H1 (cell line): ENCODE measurements at regions not wholly inside any gene's neighbourhood (a gene's known extent, or its start where the extent isn't known, plus 50 kb on each side); places are given as distances from the start of the nearest gene placed in this dataset.
"Not testable (repeated sequence)": the region's sequence is repeated elsewhere in the genome, so short reads cannot be mapped to it uniquely, and the experiment has no call there.

Experiments used
- CTCF ChIA-PET: fragments of 300-600 bp; sonication (Branson Sonifier 250); formaldehyde crosslinking; loops from one replicate; lab custom pipeline; 2021; ENCODE audit not compliant: partially characterized antibody; lab: Charles Lee
- POLR2A ChIA-PET: fragments of 300-600 bp; sonication (Branson Sonifier 250); formaldehyde crosslinking; loops from one replicate; lab custom pipeline; 2021; ENCODE audit warnings: inconsistent platforms; ENCODE audit not compliant: partially characterized antibody; lab: Charles Lee
- DNase-seq, 2 experiments: peaks; one replicate each; pipeline versions ENCODE4 v3.0.0 to v3.0.0-alpha.2; 2010 to 2022; ENCODE audit warnings: low spot score in 2 of 2, low read depth in 1 of 2, mixed read lengths in 1 of 2
- FAIRE-seq: peaks from 2 replicates; lab custom pipeline; 2011; peaks lifted over from hg19 to GRCh38; lab: Jason Lieb, UNC
- H2AFZ ChIP-seq: 2 replicates; pipeline ENCODE4 v1.8.1; 2012; ENCODE audit warnings: low read length, inconsistent platforms
- H2AK5ac ChIP-seq: 2 replicates; pipeline ENCODE4 v1.6.1; 2013; ENCODE audit warnings: low read depth, low read length
- H2BK120ac ChIP-seq: replicated peaks from 2 replicates; pipeline ENCODE3; 2013; ENCODE audit warnings: low read depth, low read length, inconsistent platforms
- H2BK12ac ChIP-seq: 2 replicates; pipeline ENCODE4 v1.6.1; 2013; ENCODE audit warnings: low read depth, low read length
- H2BK15ac ChIP-seq: 2 replicates; pipeline ENCODE4 v1.6.1; 2013; ENCODE audit warnings: low read length
- H2BK20ac ChIP-seq: 2 replicates; pipeline ENCODE4 v1.6.1; 2013; ENCODE audit warnings: low read length
- H2BK5ac ChIP-seq: 2 replicates; pipeline ENCODE4 v1.6.1; 2013; ENCODE audit warnings: low read depth, low read length
- H3K14ac ChIP-seq: 2 replicates; pipeline ENCODE4 v1.6.1; 2013; ENCODE audit warnings: inconsistent platforms; ENCODE audit not compliant: insufficient read length
- H3K18ac ChIP-seq: 2 replicates; pipeline ENCODE4 v1.6.1; 2013; ENCODE audit warnings: low read length; ENCODE audit errors: extremely low read depth
- H3K23ac ChIP-seq: 2 replicates; pipeline ENCODE4 v1.6.1; 2013; ENCODE audit warnings: inconsistent platforms; ENCODE audit not compliant: insufficient read length
- H3K23me2 ChIP-seq: 2 replicates; pipeline ENCODE4 v1.6.1; 2013; ENCODE audit warnings: low read depth, low read length
- H3K27ac ChIP-seq: 2 replicates; pipeline ENCODE4 v1.6.1; 2011; ENCODE audit warnings: low read depth, low read length, inconsistent platforms
- H3K27me3 ChIP-seq, 4 experiments: replicated peaks in 1 of 4; 1 replicate in 1 of 4; 2 replicates in 3 of 4; pipeline versions ENCODE4 v1.6.1 to v1.8.1; 2011 to 2013; ENCODE audit warnings: low read length in 3 of 4, mild to moderate bottlenecking in 3 of 4, inconsistent platforms in 2 of 4, mixed read lengths in 2 of 4, moderate library complexity in 1 of 4; ENCODE audit not compliant: control insufficient read depth in 3 of 4, insufficient read depth in 3 of 4; ENCODE audit errors: extremely low read depth in 1 of 4
- H3K36me3 ChIP-seq, 4 experiments: 2 replicates each; pipeline versions ENCODE4 v1.6.1 to v1.8.1; 2011 to 2013; ENCODE audit warnings: mild to moderate bottlenecking in 4 of 4, low read length in 3 of 4, moderate library complexity in 2 of 4, control low read depth in 1 of 4, inconsistent platforms in 1 of 4; ENCODE audit not compliant: insufficient read depth in 4 of 4, control insufficient read depth in 2 of 4
- H3K4ac ChIP-seq: replicated peaks from 2 replicates; pipeline ENCODE3; 2013; ENCODE audit warnings: low read length, low read depth, mixed read lengths, inconsistent platforms; ENCODE audit not compliant: insufficient read length
- H3K4me1 ChIP-seq, 4 experiments: replicated peaks in 1 of 4; 1 replicate in 1 of 4; 2 replicates in 3 of 4; pipeline versions ENCODE4 v1.6.1 to v1.8.1; 2011 to 2013; ENCODE audit warnings: low read length in 3 of 4, inconsistent platforms in 2 of 4, mixed read lengths in 1 of 4; ENCODE audit not compliant: insufficient read depth in 4 of 4, control insufficient read depth in 3 of 4
- H3K4me2 ChIP-seq, 2 experiments: 2 replicates each; pipeline versions ENCODE4 v1.6.1 to v1.8.1; 2011 to 2013; ENCODE audit warnings: low read depth in 2 of 2, low read length in 2 of 2, control low read depth in 1 of 2, inconsistent platforms in 1 of 2, mild to moderate bottlenecking in 1 of 2; ENCODE audit not compliant: insufficient read depth in 1 of 2
- H3K4me3 ChIP-seq, 4 experiments: fragments of 200-600, 300-600 bp in 1 of 4; sonication (generic), shearing (Covaris generic), sonication (Bioruptor Twin) in 1 of 4; 2 replicates each; pipeline versions ENCODE4 v1.5.1 to v1.8.1; 2011 to 2016; ENCODE audit warnings: low read length in 4 of 4, low read depth in 3 of 4, control low read depth in 2 of 4, inconsistent platforms in 2 of 4, mild to moderate bottlenecking in 2 of 4, mixed read lengths in 1 of 4, moderate library complexity in 1 of 4; ENCODE audit not compliant: insufficient read depth in 2 of 4; ENCODE audit errors: extremely low read depth in 1 of 4
- H3K56ac ChIP-seq: replicated peaks from 2 replicates; pipeline ENCODE3; 2013; ENCODE audit warnings: low read depth, mild to moderate bottlenecking, mixed read lengths, low read length, inconsistent platforms; ENCODE audit not compliant: insufficient read length
- H3K79me1 ChIP-seq: 2 replicates; pipeline ENCODE4 v1.6.1; 2013; ENCODE audit warnings: low read depth, low read length, control low read depth
- H3K79me2 ChIP-seq, 2 experiments: 2 replicates each; pipeline versions ENCODE4 v1.6.1 to v1.8.1; 2012 to 2013; ENCODE audit warnings: low read length in 2 of 2, mild to moderate bottlenecking in 2 of 2, inconsistent platforms in 1 of 2; ENCODE audit not compliant: insufficient read depth in 2 of 2, control insufficient read depth in 1 of 2
- H3K9ac ChIP-seq, 4 experiments: replicated peaks in 1 of 4; 1 replicate in 1 of 4; 2 replicates in 3 of 4; pipeline versions ENCODE4 v1.6.1 to v1.8.1; 2011 to 2013; ENCODE audit warnings: low read depth in 3 of 4, low read length in 3 of 4, control low read depth in 2 of 4, mild to moderate bottlenecking in 2 of 4, moderate library complexity in 2 of 4, inconsistent platforms in 1 of 4; ENCODE audit errors: extremely low read depth in 1 of 4
- H3K9me3 ChIP-seq, 2 experiments: 2 replicates each; pipeline versions ENCODE4 v1.6.1 to v1.8.1; 2012 to 2013; ENCODE audit warnings: mild to moderate bottlenecking in 2 of 2, moderate library complexity in 2 of 2, control low read depth in 1 of 2, inconsistent platforms in 1 of 2, low read depth in 1 of 2, low read length in 1 of 2, mixed read lengths in 1 of 2; ENCODE audit not compliant: insufficient read depth in 2 of 2
- H4K20me1 ChIP-seq, 2 experiments: replicated peaks in 1 of 2; 2 replicates each; pipeline versions ENCODE3 to v1.8.1; 2011 to 2013; ENCODE audit warnings: inconsistent platforms in 2 of 2, low read length in 2 of 2, mild to moderate bottlenecking in 1 of 2; ENCODE audit not compliant: insufficient read depth in 2 of 2, control insufficient read depth in 1 of 2
- H4K5ac ChIP-seq: 2 replicates; pipeline ENCODE4 v1.6.1; 2013; ENCODE audit warnings: low read length, low read depth, mixed read lengths, inconsistent platforms; ENCODE audit not compliant: insufficient read length
- H4K8ac ChIP-seq: 2 replicates; pipeline ENCODE4 v1.8.0; 2013; ENCODE audit warnings: mild to moderate bottlenecking, moderate library complexity, low read length, inconsistent platforms; ENCODE audit not compliant: insufficient read depth; ENCODE audit errors: extremely low read depth
- H4K91ac ChIP-seq: replicated peaks from 2 replicates; pipeline ENCODE3; 2013; ENCODE audit warnings: low read length, mixed read lengths, inconsistent platforms; ENCODE audit not compliant: insufficient read length
- WGBS, 2 experiments: shearing (Covaris generic) in 1 of 2; methylation state at CpG; one replicate each; pipeline versions ENCODE4 v1.1.6 to v1.1.7; 2013 to 2015; ENCODE audit warnings: low lambda C conversion rate in 2 of 2, mixed read lengths in 2 of 2, inconsistent platforms in 1 of 2, low coverage in 1 of 2, missing lambda C conversion rate in 1 of 2; ENCODE audit not compliant: insufficient replicate concordance in 2 of 2, insufficient coverage in 1 of 2, insufficient read length in 1 of 2; ENCODE audit errors: extremely low coverage in 1 of 2, missing lambda C conversion rate in 1 of 2; 5-methylcytosine and 5-hydroxymethylcytosine counted together

GRCh38 chrX:17975349-17975748 is 114.3 kb upstream of the RAI2 start:
- POLR2A ChIA-PET, H3K4me3 ChIP-seq: not testable (repeated sequence)

More at GRCh38 chrX:17975349-17975748, 114.3 kb upstream of the RAI2 start:
- H4K5ac ChIP-seq, H3K79me1 ChIP-seq, H3K18ac ChIP-seq, H2BK120ac ChIP-seq, H3K9ac ChIP-seq, H4K8ac ChIP-seq, H3K9me3 ChIP-seq, H2BK20ac ChIP-seq, H4K20me1 ChIP-seq, H4K91ac ChIP-seq, H3K4me1 ChIP-seq, H3K79me2 ChIP-seq, H3K27me3 ChIP-seq, H3K23ac ChIP-seq, H3K14ac ChIP-seq, H3K56ac ChIP-seq, H2AK5ac ChIP-seq, H2BK15ac ChIP-seq, H3K4ac ChIP-seq, H3K23me2 ChIP-seq, DNase-seq, H3K36me3 ChIP-seq, FAIRE-seq, H3K4me2 ChIP-seq, H2BK12ac ChIP-seq, H3K27ac ChIP-seq, H2BK5ac ChIP-seq, H2AFZ ChIP-seq: not testable (repeated sequence)
- CTCF ChIA-PET: interaction anchor here (0.6 to 1.1 kb wide), 4 partner anchors 12 to 389 kb away, joined by 3 to 4 read pairs (median 4); no protein-coding TSS in a partner anchor
- WGBS, 2 experiments: 93% methylated on average over 4 of the region's 5 CpGs; no CpG with 5 or more reads in 1 of the 2 experiments
